ENCODE measurements at regions not wholly inside any gene's neighbourhood (a gene's known extent, or its start where the extent isn't known, plus 50 kb on each side); places are given as distances from the start of the nearest gene placed in this dataset.

DNA sequence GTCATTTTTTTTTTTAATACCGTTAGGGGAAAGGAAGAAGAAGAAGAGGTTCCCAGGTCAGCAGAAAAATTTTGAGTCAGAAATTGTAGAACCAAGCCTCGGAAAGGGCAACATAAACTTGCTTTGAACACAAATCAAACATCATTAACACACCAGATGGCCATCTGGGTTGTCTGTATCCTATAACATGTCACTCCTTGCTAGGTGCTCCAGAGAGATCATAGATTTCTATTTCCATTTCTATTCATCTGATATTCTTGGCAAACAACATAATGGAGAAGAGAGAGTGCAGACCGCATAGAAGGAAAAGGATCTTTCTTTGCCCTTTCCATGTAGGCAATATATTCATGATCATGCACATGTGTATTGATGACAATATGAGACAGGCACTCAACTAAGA is 129.5 kb upstream of the STT3B start:
- no peaks in the 10 kb centered on the region for H3K27me3 ChIP-seq (ENCODE audit: control insufficient read depth, extremely low read depth, insufficient read depth, low read length)
- no peaks in the 10 kb centered on the region for H3K36me3 ChIP-seq (ENCODE audit: control insufficient read depth in 2 of 2, extremely low read depth in 1 of 2, insufficient read depth in 2 of 2, low read length in 2 of 2)
- no peak overlapping the region for H3K27ac ChIP-seq (ENCODE audit: control insufficient read depth, insufficient read depth, low read length)
- dilution Hi-C loops (cut with MboI; ENCODE audit: extremely low pct_ligation_motif_present, low sequenced_read_pairs): no loop called here
- no peak overlapping the region for H3K4me3 ChIP-seq (ENCODE audit: control insufficient read depth in 2 of 3, extremely low read depth in 1 of 3, insufficient read depth in 2 of 3, low read depth in 1 of 3, low read length in 3 of 3)
- no peaks in the 10 kb centered on the region for H3K4me1 ChIP-seq (ENCODE audit: control insufficient read depth, extremely low read depth, insufficient read depth, low read length)
- TF ChIP-seq EZH2 (IDR thresholded peaks at IDR 0.05; ENCODE audit: low read length): no peak
- TF ChIP-seq, protein P1, sequence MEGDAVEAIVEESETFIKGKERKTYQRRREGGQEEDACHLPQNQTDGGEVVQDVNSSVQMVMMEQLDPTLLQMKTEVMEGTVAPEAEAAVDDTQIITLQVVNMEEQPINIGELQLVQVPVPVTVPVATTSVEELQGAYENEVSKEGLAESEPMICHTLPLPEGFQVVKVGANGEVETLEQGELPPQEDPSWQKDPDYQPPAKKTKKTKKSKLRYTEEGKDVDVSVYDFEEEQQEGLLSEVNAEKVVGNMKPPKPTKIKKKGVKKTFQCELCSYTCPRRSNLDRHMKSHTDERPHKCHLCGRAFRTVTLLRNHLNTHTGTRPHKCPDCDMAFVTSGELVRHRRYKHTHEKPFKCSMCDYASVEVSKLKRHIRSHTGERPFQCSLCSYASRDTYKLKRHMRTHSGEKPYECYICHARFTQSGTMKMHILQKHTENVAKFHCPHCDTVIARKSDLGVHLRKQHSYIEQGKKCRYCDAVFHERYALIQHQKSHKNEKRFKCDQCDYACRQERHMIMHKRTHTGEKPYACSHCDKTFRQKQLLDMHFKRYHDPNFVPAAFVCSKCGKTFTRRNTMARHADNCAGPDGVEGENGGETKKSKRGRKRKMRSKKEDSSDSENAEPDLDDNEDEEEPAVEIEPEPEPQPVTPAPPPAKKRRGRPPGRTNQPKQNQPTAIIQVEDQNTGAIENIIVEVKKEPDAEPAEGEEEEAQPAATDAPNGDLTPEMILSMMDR (optimal IDR thresholded peaks at IDR 0.05 in 1 of 3, IDR thresholded peaks at IDR 0.05 in 1 of 3, conservative IDR thresholded peaks at IDR 0.05 in 1 of 3; ENCODE audit: extremely low read depth in 1 of 3, insufficient read depth in 2 of 3, low read length in 3 of 3): no peak
- no peaks in the 10 kb centered on the region for H4K20me1 ChIP-seq (ENCODE audit: control insufficient read depth, extremely low read depth, insufficient read depth, low read length)
- FAIRE-seq (no peak), DNase-seq (ENCODE audit: low read depth, low spot score) (no peak)
- H3K9ac ChIP-seq (ENCODE audit: control insufficient read depth, extremely low read depth, insufficient read depth, low read length): no peak overlapping the region
- H3K9me1 ChIP-seq (ENCODE audit: control insufficient read depth, extremely low read depth, insufficient read depth, low read length): no peaks in the 10 kb centered on the region
- no peaks in the 10 kb centered on the region for H3K9me3 ChIP-seq (ENCODE audit: control insufficient read depth, low read depth, low read length)
- no peaks in the 10 kb centered on the region for H3K79me2 ChIP-seq (ENCODE audit: control insufficient read depth, insufficient read depth, low read length)
- H3K4me2 ChIP-seq (ENCODE audit: control insufficient read depth, extremely low read depth, insufficient read depth, low read depth, low read length): no peak overlapping the region
- H2AFZ ChIP-seq (ENCODE audit: control insufficient read depth, low read length): no peak overlapping the region

DNA sequence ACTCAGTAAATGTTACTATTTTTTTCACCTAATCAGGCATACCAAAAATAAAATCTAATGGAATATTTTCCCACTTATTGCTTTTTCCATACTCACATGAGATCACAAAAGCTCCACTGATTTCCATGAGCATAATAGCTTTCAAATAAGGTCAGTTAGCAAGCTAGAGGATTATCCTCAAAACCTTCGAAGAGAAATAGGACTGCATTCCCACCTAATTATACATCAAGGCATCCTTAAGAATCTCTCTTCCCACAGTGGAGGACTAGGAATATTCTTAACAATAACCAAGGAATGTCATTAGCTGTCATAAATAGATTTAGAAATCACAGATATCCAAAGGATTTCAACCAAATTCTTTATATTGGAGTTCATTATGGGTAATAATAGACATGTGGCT is 127.9 kb upstream of the STT3B start:
- TF ChIP-seq, protein P1 (optimal IDR thresholded peaks at IDR 0.05 in 1 of 3, IDR thresholded peaks at IDR 0.05 in 1 of 3, conservative IDR thresholded peaks at IDR 0.05 in 1 of 3; ENCODE audit: extremely low read depth in 1 of 3, insufficient read depth in 2 of 3, low read length in 3 of 3): no peak
- no peak for TF ChIP-seq EZH2 (IDR thresholded peaks at IDR 0.05; ENCODE audit: low read length)
- FAIRE-seq (no peak), DNase-seq (ENCODE audit: low read depth, low spot score) (no peak)
- Histone ChIP-seq H3K4me1 (ENCODE audit: control insufficient read depth, extremely low read depth, insufficient read depth, low read length) (no peaks in the 10 kb centered on the region), H3K9ac (ENCODE audit: control insufficient read depth, extremely low read depth, insufficient read depth, low read length) (no peak overlapping the region), H2AFZ (ENCODE audit: control insufficient read depth, low read length) (no peak overlapping the region), H3K9me1 (ENCODE audit: control insufficient read depth, extremely low read depth, insufficient read depth, low read length) (no peaks in the 10 kb centered on the region), H3K79me2 (ENCODE audit: control insufficient read depth, insufficient read depth, low read length) (no peaks in the 10 kb centered on the region), H3K27me3 (ENCODE audit: control insufficient read depth, extremely low read depth, insufficient read depth, low read length) (peaks cover 3% of the 10 kb centered on the region), H3K9me3 (ENCODE audit: control insufficient read depth, low read depth, low read length) (no peaks in the 10 kb centered on the region), H3K4me2 (ENCODE audit: control insufficient read depth, extremely low read depth, insufficient read depth, low read depth, low read length) (no peak overlapping the region), H3K4me3 (ENCODE audit: control insufficient read depth in 2 of 3, extremely low read depth in 1 of 3, insufficient read depth in 2 of 3, low read depth in 1 of 3, low read length in 3 of 3) (no peak overlapping the region), H4K20me1 (ENCODE audit: control insufficient read depth, extremely low read depth, insufficient read depth, low read length) (no peaks in the 10 kb centered on the region), H3K36me3 (ENCODE audit: control insufficient read depth in 2 of 2, extremely low read depth in 1 of 2, insufficient read depth in 2 of 2, low read length in 2 of 2) (no peaks in the 10 kb centered on the region), H3K27ac (ENCODE audit: control insufficient read depth, insufficient read depth, low read length) (no peak overlapping the region)
- dilution Hi-C loops (cut with MboI; ENCODE audit: extremely low pct_ligation_motif_present, low sequenced_read_pairs): no loop called here

Measured in keratinocyte (primary cell).